ENCODE measurements at regions not wholly inside any gene's neighbourhood (a gene's known extent, or its start where the extent isn't known, plus 50 kb on each side); places are given as distances from the start of the nearest gene placed in this dataset.

GRCh38 chr2:122590524-122590923, 835.1 kb downstream of the TSN start:
- no peak for DNase-seq

DNA sequence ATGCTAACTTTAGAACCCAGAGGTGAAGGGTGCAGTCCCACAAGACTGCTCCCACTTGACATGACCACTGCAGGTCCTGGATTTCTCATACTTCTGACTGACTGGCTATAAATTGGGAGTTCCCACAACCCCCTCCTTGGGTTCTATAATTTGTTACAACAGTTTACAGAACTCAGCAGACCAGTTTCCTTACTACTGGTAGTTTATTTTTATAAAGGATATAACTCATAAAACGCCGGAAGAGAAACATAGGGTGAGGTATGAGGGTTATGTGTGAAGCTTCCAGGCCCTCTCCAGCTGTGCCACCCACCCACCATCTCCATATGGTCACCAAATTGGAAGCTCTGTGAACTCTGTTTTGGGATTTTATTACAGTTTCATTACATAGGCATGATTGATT, 839.6 kb downstream of the TSN start:
- no peak for DNase-seq

DNA sequence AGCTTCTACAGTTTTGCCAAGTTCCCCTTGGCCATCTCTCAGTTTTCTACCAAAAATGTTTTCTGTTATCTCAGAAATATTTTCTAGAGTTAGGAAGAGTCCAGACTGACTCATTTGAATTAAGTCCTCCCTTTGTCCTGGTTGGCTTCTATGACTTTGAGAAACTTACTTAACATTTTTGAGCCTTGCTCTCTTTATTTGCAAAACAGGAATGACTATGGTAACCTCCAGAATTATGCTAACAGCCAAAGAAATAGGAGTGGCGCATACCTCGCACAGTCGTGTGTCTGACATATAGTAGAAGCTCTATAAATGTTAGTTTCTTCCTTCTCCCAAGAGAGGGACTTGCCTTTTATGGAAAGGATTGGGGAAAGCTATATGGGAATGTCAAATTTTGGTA, 841.1 kb downstream of the TSN start:
- DNase-seq, result no peak

DNA sequence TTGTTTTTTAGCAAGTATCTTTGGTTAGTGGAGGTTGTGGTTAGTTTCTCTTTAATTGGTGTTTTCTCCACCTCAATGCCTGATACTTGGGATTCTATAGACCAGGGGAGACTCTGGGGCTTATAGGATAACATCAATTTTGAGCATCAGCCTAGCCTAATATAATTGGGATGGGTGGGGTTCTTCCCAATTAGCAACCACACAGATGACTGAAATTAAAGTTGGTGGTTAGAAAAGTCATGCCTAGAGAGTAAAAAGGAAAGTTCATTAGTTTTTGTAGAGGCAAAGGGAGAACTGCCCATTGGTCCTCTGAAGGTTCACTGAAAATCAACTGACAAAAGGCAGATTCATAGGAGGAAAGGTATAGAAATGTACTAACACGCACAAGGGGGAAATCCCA, 843.3 kb downstream of the TSN start:
- no peak for DNase-seq

DNA sequence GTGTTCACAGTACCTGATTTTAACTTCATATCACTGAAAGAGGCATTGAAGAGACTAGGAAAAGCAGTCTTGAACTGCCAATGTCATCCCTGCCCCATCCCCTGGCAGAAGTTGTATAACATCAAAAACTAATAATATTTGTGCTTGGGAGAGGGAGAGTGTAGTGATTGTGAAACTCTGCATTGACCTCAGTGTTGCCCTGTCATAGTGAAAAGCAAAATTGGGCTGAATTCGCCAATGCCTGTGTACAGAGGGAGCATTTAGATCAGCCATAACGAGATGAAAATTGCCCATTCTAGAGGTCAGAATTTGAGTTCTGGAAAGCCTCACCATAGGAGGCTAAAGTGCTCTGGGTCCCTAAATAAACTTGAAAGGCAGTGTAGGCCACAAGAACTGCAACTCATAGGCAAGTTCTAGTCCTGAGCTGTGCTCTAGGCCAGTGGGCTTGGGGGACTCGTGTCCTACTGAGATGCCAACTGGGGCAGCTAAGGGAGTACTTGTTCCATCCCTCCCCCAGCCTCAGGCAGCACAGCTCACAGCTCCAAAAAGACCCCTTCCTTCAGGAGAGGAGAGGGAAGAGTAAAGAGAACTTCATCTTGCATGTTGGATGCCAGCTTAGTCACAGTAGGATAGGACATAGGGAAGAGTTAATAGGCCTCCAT, 855.6 kb downstream of the TSN start:
- DNase-seq, result no peak

GRCh38 chr2:122622934-122623333, 867.5 kb downstream of the TSN start:
- DNase-seq, result no peak

DNA sequence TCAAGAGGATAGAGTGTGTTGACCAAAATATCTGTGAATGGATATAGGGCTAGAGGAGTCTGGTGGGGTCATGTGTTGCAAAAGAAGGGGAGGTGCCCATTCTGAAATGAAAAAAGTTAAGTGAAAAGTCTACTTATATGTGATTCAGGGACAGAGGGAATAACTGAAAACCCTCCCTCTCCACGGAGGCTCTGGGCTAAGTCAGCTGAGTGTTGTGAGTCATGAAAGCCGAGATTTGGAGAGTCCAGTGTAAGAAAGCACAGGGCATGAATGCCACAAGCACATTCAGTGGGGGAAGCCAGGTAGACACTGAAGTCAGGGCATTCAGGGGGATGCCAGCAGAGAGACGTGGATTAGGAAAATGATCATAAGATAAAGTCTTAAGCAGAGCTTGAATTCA, 871.9 kb downstream of the TSN start:
- no peak for DNase-seq

DNA sequence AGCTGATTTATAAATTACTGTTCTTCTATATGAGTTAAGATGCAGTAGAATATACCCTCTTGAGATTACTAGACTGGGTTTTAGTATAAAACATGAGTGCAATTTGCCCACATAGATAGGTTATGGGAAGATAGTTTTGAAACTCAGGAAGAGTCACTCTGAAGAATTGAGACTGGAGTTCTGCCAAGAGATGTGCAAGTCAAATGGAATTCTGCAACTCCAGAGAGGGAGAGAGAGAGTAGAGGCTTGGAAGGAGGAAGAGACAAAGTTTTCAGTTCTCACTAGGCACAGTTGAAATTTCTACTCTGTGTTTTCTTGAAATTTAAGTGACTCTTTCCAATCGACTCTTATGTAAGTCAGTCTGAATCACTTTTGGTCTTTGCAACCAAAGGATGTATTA, 878.8 kb downstream of the TSN start:
- DNase-seq, result no peak

GRCh38 chr2:122634920-122635319, 879.5 kb downstream of the TSN start:
- DNase-seq, result no peak

DNA sequence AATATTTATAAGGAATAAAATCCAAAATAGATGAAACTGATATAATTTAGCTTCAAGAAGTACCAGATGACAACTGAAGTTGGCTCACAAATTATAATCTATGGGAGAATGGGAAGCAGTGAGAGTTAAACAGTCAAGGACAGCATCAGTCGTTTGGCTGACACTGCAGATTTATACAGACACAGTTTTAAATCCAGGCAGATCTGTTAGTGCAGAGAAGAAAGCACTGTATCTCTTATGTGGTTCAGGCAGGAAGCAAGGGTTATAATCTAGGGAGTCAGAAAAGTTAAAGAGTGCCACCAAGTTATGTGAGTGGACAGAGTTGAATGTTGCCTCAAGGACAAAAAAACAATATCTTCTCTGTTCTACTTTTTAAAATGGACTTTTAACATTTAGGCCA, 880.2 kb downstream of the TSN start:
- no peak for DNase-seq

GRCh38 chr2:122636097-122636496, 880.6 kb downstream of the TSN start:
- DNase-seq, result no peak

- no peak for DNase-seq
These were observed 883.7 kb downstream of the TSN start for GRCh38 chr2:122639176-122639575.

DNA sequence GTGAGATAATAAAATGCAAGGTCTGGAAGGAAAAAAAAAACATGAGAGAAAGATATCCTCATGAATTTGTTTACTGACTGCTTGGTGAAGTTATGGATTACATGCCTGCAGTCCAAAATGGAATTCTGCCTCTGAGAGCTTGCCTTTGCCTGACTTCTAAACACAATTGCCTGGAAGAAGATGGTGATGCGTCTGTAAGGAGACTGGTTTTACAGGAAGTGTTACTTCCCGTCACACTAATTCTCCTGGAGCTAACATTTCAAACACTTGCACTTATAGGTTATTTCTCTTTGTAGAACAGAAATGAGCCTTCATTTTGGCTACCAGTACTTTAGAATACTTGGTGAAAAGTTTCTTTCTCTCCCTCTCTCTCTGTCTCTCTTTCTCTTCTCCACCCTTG, 884.3 kb downstream of the TSN start:
- no peak for DNase-seq

GRCh38 chr2:122643725-122644329, 888.4 kb downstream of the TSN start:
- DNase-seq, result peak; percentile 27

GRCh38 chr2:122651236-122651635, 895.8 kb downstream of the TSN start:
- no peak for DNase-seq

DNA sequence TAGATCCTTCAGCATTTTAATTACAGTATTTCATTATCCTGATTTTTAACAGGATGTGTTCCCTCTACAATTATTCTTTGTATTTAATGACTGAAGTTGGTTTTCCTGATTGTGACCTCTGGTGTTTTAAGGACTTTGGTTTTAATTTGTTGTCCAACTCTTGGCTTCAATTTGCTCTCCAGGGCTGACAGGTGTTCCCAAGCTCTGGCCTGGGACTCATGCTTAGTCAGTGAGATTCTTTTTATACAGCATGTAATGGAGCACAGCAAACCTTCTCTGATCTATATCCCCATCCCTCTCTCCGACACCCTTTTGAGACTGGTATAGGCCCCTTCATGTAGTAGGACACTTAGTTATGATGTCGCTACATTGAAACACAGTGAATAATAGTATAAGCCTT, 896.3 kb downstream of the TSN start:
- no peak for DNase-seq

DNA sequence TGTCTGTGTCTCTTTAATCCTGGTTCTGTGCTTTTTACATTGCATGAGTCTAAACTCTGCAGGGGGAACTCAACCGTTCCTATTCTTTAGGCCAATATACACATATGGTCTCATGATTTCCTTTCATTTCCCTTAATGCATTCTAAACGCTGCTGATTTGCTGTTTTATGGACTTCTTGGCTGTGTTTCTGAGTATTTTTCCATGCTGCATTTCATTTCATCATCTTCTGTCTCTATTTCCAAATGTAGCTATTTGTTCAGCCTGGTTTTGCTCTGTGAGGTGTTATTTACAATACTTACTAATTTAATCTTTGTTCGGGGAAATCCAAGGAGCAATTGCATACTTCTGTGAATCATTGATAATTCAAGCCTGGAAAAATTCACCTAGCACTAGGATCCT, 897.2 kb downstream of the TSN start:
- DNase-seq, result no peak

DNA sequence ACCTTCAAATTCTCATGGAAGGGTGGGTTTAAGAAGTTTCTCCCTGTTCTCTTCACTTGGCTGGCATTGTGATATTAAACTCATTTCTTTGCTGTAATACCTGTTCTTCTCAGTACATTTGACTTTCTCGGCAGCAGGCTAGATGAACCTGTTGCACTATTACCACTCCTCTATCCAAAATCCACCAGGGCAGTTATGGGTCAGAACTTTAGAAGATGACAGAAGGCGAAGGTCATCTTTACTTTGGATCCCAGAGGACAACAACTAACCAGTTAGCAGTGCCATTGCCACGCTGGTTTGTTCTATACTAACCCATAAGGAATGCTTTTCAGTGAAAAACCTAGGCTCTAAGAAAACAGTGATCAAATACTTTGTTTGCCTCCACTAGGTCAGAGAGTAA, 901.0 kb downstream of the TSN start:
- DNase-seq, result no peak

GRCh38 chr2:122660786-122661634, 905.6 kb downstream of the TSN start:
- DNase-seq, result no peak

DNA sequence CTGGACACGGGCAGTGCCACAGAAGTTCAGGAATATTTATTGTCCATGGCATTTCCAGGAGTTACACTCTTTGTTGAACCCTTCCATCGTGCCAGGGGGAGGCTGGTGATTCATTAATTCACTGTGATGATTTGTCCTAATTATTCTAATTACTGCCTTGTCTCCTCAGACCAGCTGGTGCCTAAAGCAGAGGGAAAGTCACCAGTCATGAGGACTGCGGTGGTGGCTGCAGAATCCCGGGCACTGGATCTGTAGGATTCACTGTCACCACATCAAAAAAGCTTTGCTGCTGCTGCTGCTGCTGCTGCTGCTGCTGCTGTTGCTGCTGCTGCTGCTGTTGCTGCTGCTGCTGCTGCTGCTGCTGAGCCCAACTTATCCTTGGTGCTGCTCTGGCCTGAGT, 908.2 kb downstream of the TSN start:
- no peak for DNase-seq

DNA sequence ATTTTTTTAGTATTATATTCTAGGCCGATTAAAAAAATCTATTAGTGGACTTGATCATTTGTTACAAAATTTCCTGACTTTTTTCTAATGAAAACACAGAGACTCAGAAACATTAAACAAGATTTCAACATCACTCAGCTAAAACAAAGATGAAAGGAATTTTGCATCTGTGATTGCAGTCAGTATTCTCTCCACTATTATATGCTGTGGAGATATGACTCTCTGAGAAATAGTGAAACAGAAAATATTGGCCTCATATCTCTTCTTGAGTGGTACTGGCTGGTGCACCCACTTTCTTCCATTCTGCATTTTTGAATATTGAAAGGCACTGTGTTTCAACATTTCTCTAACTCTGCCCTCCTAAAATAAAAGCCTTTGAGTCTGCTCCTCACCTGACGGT, 914.2 kb downstream of the TSN start:
- DNase-seq, result no peak

DNA sequence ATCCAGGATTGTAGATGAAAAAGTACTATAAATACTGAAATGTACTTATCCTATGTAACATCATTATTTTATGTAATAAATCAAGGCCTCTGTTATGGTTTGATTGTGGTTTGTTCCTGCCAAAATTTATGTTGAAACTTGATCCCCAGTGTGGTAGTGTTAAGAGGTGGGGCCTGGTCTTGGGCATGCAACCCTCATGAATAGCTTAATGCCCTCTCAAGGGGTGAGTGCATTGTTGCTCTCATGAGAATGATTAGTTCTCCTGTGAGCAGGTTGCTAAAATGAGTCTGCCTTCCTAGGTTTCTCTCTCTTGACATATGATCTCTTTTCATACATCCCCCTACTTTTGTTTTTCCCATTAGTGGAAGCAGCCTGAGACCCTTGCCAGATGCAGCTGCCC, 915.4 kb downstream of the TSN start:
- DNase-seq, result no peak

GRCh38 chr2:122680662-122681061, 925.2 kb downstream of the TSN start:
- DNase-seq, result no peak

DNA sequence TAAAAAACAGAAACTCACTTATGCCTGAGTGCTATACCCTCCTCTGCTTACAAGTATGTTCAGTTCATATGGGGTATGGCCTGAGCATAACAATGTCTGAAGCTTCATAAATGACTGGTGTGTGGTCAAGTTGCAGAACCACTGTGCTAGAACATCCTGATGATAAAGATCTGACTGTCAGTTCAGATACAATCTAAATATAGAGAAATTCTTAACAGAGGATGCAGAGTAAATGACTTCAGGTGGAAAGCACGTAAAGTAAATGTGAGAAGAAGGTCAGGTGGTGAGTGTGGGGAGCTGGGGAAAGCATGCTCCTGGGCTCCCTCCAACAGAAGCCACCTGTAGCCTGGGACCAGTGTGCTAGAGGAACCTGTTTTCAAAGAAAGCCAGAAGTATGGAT, 926.2 kb downstream of the TSN start:
- no peak for DNase-seq

Data from femur (tissue), 1 donor.